ENCODE measurements at regions not wholly inside any gene's neighbourhood (a gene's known extent, or its start where the extent isn't known, plus 50 kb on each side); places are given as distances from the start of the nearest gene placed in this dataset.

DNA sequence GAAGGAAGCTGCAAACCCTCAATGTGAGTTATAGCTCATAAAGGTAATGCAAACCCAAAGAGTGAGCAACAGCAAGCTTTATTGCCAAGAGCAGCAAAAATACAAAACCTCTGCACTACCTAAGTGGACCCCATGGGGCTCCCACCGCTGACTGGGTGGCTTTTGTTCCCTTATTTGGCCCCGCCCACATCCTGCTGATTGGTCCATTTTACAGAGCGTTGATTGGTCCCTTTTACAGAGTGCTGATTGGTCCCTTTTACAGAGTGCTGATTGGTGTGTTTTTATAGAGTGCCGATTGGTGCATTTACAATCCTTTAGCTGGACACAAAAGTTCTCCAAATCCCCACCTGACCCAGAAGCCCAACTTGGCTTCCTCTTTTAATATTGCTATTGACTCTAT, 154.5 kb upstream of the NSMCE3 start:
- TF ChIP-seq, protein P1, sequence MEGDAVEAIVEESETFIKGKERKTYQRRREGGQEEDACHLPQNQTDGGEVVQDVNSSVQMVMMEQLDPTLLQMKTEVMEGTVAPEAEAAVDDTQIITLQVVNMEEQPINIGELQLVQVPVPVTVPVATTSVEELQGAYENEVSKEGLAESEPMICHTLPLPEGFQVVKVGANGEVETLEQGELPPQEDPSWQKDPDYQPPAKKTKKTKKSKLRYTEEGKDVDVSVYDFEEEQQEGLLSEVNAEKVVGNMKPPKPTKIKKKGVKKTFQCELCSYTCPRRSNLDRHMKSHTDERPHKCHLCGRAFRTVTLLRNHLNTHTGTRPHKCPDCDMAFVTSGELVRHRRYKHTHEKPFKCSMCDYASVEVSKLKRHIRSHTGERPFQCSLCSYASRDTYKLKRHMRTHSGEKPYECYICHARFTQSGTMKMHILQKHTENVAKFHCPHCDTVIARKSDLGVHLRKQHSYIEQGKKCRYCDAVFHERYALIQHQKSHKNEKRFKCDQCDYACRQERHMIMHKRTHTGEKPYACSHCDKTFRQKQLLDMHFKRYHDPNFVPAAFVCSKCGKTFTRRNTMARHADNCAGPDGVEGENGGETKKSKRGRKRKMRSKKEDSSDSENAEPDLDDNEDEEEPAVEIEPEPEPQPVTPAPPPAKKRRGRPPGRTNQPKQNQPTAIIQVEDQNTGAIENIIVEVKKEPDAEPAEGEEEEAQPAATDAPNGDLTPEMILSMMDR (IDR thresholded peaks at IDR 0.05; ENCODE audit: poor library complexity), result no peak
- no peak for TF ChIP-seq EZH2 (IDR thresholded peaks at IDR 0.05; ENCODE audit: borderline replicate concordance)
